ENCODE measurements at regions not wholly inside any gene's neighbourhood (a gene's known extent, or its start where the extent isn't known, plus 50 kb on each side); places are given as distances from the start of the nearest gene placed in this dataset.

DNA sequence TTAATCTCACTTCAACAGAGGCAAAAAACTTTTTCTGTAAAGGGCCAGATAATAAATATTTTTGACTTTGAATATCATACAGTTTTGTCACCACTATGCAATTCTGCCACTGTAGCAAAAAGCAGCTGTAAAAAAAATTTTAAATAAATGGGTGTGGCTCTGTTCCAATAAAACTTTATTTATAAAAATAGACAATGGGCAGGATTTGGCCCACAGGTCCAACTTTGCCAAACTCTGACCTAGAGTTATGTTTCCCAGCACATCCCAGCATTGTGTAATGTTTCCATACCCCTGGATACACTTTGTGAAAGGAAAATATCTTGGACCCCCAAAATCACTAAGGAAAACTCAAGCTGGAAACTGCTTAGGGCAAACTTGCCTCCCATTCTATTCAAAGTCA is 94.9 kb upstream of the USP38 start:
- TF ChIP-seq, protein P1, sequence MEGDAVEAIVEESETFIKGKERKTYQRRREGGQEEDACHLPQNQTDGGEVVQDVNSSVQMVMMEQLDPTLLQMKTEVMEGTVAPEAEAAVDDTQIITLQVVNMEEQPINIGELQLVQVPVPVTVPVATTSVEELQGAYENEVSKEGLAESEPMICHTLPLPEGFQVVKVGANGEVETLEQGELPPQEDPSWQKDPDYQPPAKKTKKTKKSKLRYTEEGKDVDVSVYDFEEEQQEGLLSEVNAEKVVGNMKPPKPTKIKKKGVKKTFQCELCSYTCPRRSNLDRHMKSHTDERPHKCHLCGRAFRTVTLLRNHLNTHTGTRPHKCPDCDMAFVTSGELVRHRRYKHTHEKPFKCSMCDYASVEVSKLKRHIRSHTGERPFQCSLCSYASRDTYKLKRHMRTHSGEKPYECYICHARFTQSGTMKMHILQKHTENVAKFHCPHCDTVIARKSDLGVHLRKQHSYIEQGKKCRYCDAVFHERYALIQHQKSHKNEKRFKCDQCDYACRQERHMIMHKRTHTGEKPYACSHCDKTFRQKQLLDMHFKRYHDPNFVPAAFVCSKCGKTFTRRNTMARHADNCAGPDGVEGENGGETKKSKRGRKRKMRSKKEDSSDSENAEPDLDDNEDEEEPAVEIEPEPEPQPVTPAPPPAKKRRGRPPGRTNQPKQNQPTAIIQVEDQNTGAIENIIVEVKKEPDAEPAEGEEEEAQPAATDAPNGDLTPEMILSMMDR (IDR thresholded peaks at IDR 0.05): no peak
- no peak for TF ChIP-seq ZFX (IDR thresholded peaks at IDR 0.05; ENCODE audit: borderline replicate concordance)
- H3K27ac ChIP-seq: no peak overlapping the region

- no peak overlapping the region for H3K27ac ChIP-seq
- TF ChIP-seq, protein P1 (IDR thresholded peaks at IDR 0.05): no peak
- TF ChIP-seq ZFX (IDR thresholded peaks at IDR 0.05; ENCODE audit: borderline replicate concordance): no peak
These were observed 92.9 kb upstream of the USP38 start for GRCh38 chr4:143091862-143092261.

DNA sequence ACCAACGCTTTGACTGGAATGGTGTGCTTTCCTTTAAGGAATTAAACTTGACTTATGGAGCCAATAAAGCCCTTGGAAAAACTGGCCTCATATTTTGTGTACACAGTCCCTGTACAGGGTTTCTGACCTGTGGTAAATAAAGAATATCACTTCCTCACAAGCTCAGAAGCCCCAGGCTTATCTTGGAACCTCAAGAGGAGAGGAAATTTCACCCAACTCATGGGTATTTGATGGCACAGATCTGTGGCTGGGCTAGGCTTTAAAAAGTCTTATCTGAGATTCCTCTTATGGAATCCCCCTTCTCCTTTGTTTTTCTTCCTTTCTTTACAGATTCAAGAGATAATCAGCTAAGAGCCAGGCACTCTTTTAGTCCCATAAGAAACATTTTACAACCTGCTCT is 89.3 kb upstream of the USP38 start:
- no peak for TF ChIP-seq ZFX (IDR thresholded peaks at IDR 0.05; ENCODE audit: borderline replicate concordance)
- TF ChIP-seq, protein P1 (IDR thresholded peaks at IDR 0.05): no peak
- no peak overlapping the region for H3K27ac ChIP-seq

DNA sequence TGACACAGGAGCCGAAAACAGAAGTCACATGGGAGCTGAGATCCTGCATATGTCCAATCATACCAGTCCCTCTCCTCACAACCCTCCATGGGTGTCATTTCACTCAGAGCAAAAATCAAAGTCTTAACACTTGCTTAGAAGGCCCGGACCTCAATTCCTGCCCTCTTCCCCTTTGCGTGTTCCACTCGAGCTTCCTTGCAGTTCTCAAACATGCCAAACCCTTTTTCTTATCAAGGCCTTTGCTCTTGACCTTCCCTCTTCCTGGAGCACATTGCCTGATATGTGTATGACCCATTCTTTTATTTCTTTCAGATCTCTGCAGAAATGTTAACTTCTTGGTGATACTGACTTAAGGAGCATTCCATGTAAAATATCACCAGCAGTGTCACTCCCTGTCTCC is 87.0 kb upstream of the USP38 start:
- no peak overlapping the region for H3K27ac ChIP-seq
- TF ChIP-seq, protein P1 (IDR thresholded peaks at IDR 0.05): no peak
- TF ChIP-seq ZFX (IDR thresholded peaks at IDR 0.05; ENCODE audit: borderline replicate concordance): no peak

DNA sequence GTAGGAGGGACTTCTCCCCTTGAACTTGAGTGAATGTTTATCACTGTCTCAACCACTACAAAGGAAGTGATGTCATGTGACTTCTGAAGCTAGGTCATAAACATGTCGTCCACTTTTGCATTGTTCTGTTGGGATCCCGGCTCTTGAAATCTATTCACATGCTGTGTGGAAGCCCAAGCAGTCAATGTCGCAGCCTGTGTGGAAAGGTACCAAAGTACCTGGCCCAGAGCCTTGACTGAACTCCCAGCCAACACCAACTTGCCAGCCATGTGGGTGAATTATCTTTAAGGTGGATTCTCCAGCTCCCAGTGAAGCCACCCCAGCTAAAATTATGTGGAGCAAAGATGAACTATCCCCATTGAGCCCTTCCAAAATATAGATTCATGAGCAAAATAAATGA is 85.0 kb upstream of the USP38 start:
- H3K27ac ChIP-seq: no peak overlapping the region
- TF ChIP-seq, protein P1 (IDR thresholded peaks at IDR 0.05): no peak
- no peak for TF ChIP-seq ZFX (IDR thresholded peaks at IDR 0.05; ENCODE audit: borderline replicate concordance)

DNA sequence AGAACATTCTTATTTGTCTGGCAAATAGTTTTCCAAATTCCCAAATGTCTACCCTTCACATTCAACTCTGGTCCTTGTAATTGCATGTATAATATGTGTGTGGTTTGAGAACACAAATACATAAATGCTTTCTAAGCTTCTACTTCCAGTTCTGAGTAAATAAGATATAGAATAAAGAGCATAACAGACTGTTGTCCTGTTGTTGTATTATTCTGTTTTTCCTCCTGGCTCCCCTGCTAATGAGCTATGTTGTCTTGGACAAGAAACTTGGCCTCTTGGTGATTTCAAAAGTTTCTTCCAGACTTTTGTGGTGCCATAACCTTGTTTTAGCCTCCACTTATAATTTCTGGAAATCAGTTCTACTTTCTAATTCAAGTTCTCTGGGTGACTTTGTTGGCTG is 75.3 kb upstream of the USP38 start:
- no peak for TF ChIP-seq ZFX (IDR thresholded peaks at IDR 0.05; ENCODE audit: borderline replicate concordance)
- TF ChIP-seq, protein P1 (IDR thresholded peaks at IDR 0.05): no peak
- no peak overlapping the region for H3K27ac ChIP-seq

GRCh38 chr4:143118663-143119062 is 66.1 kb upstream of the USP38 start:
- TF ChIP-seq ZFX (IDR thresholded peaks at IDR 0.05; ENCODE audit: borderline replicate concordance): no peak
- TF ChIP-seq, protein P1 (IDR thresholded peaks at IDR 0.05): no peak
- no peak overlapping the region for H3K27ac ChIP-seq

Measured in 22Rv1 (cell line).